T-helper 2 cell treated with Interferon-gamma antibody and Interleukin-4, amounts not matched to agents 5 μg/mL and 100 μg/mL, for 36 hours (primary cell): ENCODE measurements at regions not wholly inside any gene's neighbourhood (a gene's known extent, or its start where the extent isn't known, plus 50 kb on each side); places are given as distances from the start of the nearest gene placed in this dataset.
"Not testable (repeated sequence)": the region's sequence is repeated elsewhere in the genome, so short reads cannot be mapped to it uniquely, and the experiment has no call there.

ENCODE experiments used
- DNase-seq: peaks from one replicate; pipeline ENCODE4 v3.0.0; 2021; ENCODE audit warnings: low spot score
- H3K27ac Mint-ChIP-seq: one replicate; pipeline ENCODE4 v1.8.0; 2021; ENCODE audit warnings: mild to moderate bottlenecking, mixed read lengths
- H3K27me3 Mint-ChIP-seq: one replicate; pipeline ENCODE4 v1.8.0; 2021; ENCODE audit warnings: low read depth, mixed read lengths
- H3K36me3 Mint-ChIP-seq: one replicate; pipeline ENCODE4 v1.8.0; 2021; ENCODE audit warnings: low read depth, mixed read lengths
- H3K4me1 Mint-ChIP-seq: one replicate; pipeline ENCODE4 v1.8.0; 2021; ENCODE audit warnings: low read depth, mixed read lengths
- H3K4me3 Mint-ChIP-seq: one replicate; pipeline ENCODE4 v1.8.0; 2022; ENCODE audit warnings: mild to moderate bottlenecking, moderate library complexity, mixed read lengths
- H3K9me3 Mint-ChIP-seq: one replicate; pipeline ENCODE4 v1.8.0; 2021; ENCODE audit warnings: mixed read lengths

- Mint-ChIP-seq H3K27me3 (no peaks in the 10 kb centered on the region), H3K27ac (no peak overlapping the region), H3K4me3 (no peak overlapping the region), H3K4me1 (no peaks in the 10 kb centered on the region), H3K9me3 (peaks cover 10% of the 10 kb centered on the region), H3K36me3 (no peaks in the 10 kb centered on the region)
- DNase-seq, result no peak
Observed at GRCh38 chr6:164072240-164072666, 657.7 kb downstream of the QKI start.

- H3K36me3 Mint-ChIP-seq, result no peaks in the 10 kb centered on the region
- H3K27me3 Mint-ChIP-seq, result no peaks in the 10 kb centered on the region
- H3K4me3 Mint-ChIP-seq, result no peak overlapping the region
- DNase-seq, result no peak
- H3K9me3 Mint-ChIP-seq, result peaks cover 5% of the 10 kb centered on the region
- H3K4me1 Mint-ChIP-seq, result no peaks in the 10 kb centered on the region
- H3K27ac Mint-ChIP-seq, result no peak overlapping the region
Observed at GRCh38 chr6:164069350-164069990, 655.0 kb downstream of the QKI start.

GRCh38 chr6:164068527-164068926 lies 654.0 kb downstream of the QKI start:
- H3K4me3 Mint-ChIP-seq, result no peak overlapping the region
- no peaks in the 10 kb centered on the region for H3K27me3 Mint-ChIP-seq
- no peak for DNase-seq
- no peaks in the 10 kb centered on the region for H3K36me3 Mint-ChIP-seq
- H3K9me3 Mint-ChIP-seq, result peaks cover 5% of the 10 kb centered on the region
- no peaks in the 10 kb centered on the region for H3K4me1 Mint-ChIP-seq
- H3K27ac Mint-ChIP-seq, result no peak overlapping the region

- H3K4me3 Mint-ChIP-seq, result no peak overlapping the region
- no peaks in the 10 kb centered on the region for H3K4me1 Mint-ChIP-seq
- no peak for DNase-seq
- H3K9me3 Mint-ChIP-seq, result no peaks in the 10 kb centered on the region
- no peaks in the 10 kb centered on the region for H3K27me3 Mint-ChIP-seq
- H3K27ac Mint-ChIP-seq, result no peak overlapping the region
- no peaks in the 10 kb centered on the region for H3K36me3 Mint-ChIP-seq
Observed at GRCh38 chr6:164066766-164067165, 652.2 kb downstream of the QKI start.

- no peak overlapping the region for H3K27ac Mint-ChIP-seq
- H3K27me3 Mint-ChIP-seq, result no peaks in the 10 kb centered on the region
- H3K4me3 Mint-ChIP-seq, result no peak overlapping the region
- H3K4me1 Mint-ChIP-seq, result no peaks in the 10 kb centered on the region
- no peaks in the 10 kb centered on the region for H3K9me3 Mint-ChIP-seq
- H3K36me3 Mint-ChIP-seq, result no peaks in the 10 kb centered on the region
- DNase-seq, result no peak
Observed at GRCh38 chr6:164066335-164066734, 651.8 kb downstream of the QKI start.

GRCh38 chr6:164063346-164063745 lies 648.8 kb downstream of the QKI start:
- no peaks in the 10 kb centered on the region for H3K4me1 Mint-ChIP-seq
- H3K27me3 Mint-ChIP-seq, result no peaks in the 10 kb centered on the region
- H3K4me3 Mint-ChIP-seq, result no peak overlapping the region
- H3K9me3 Mint-ChIP-seq, result no peaks in the 10 kb centered on the region
- H3K36me3 Mint-ChIP-seq, result no peaks in the 10 kb centered on the region
- H3K27ac Mint-ChIP-seq, result no peak overlapping the region
- no peak for DNase-seq

- DNase-seq, result no peak
- no peak overlapping the region for H3K4me3 Mint-ChIP-seq
- no peaks in the 10 kb centered on the region for H3K9me3 Mint-ChIP-seq
- H3K27ac Mint-ChIP-seq, result no peak overlapping the region
- no peaks in the 10 kb centered on the region for H3K27me3 Mint-ChIP-seq
- no peaks in the 10 kb centered on the region for H3K4me1 Mint-ChIP-seq
- H3K36me3 Mint-ChIP-seq, result no peaks in the 10 kb centered on the region
Observed at GRCh38 chr6:164062872-164063271, 648.4 kb downstream of the QKI start.

GRCh38 chr6:164057876-164058275 lies 643.4 kb downstream of the QKI start:
- H3K36me3 Mint-ChIP-seq, result no peaks in the 10 kb centered on the region
- no peak overlapping the region for H3K27ac Mint-ChIP-seq
- no peaks in the 10 kb centered on the region for H3K4me1 Mint-ChIP-seq
- DNase-seq, result no peak
- no peak overlapping the region for H3K4me3 Mint-ChIP-seq
- H3K27me3 Mint-ChIP-seq, result no peaks in the 10 kb centered on the region
- H3K9me3 Mint-ChIP-seq, result no peaks in the 10 kb centered on the region

GRCh38 chr6:164051427-164051826 lies 636.9 kb downstream of the QKI start:
- Mint-ChIP-seq H3K27ac (no peak overlapping the region), H3K4me1 (no peaks in the 10 kb centered on the region), H3K4me3 (no peak overlapping the region), H3K36me3 (no peaks in the 10 kb centered on the region), H3K27me3 (no peaks in the 10 kb centered on the region), H3K9me3 (no peaks in the 10 kb centered on the region)
- DNase-seq, result no peak

- H3K4me1 Mint-ChIP-seq, result no peaks in the 10 kb centered on the region
- no peak for DNase-seq
- no peaks in the 10 kb centered on the region for H3K27me3 Mint-ChIP-seq
- H3K27ac Mint-ChIP-seq, result no peak overlapping the region
- no peak overlapping the region for H3K4me3 Mint-ChIP-seq
- H3K36me3 Mint-ChIP-seq, result no peaks in the 10 kb centered on the region
- H3K9me3 Mint-ChIP-seq, result no peaks in the 10 kb centered on the region
Observed at GRCh38 chr6:164049517-164049988, 635.0 kb downstream of the QKI start.

GRCh38 chr6:164048840-164049516 lies 634.5 kb downstream of the QKI start:
- no peaks in the 10 kb centered on the region for H3K4me1 Mint-ChIP-seq
- no peaks in the 10 kb centered on the region for H3K27me3 Mint-ChIP-seq
- no peaks in the 10 kb centered on the region for H3K9me3 Mint-ChIP-seq
- H3K27ac Mint-ChIP-seq, result no peak overlapping the region
- no peak for DNase-seq
- H3K36me3 Mint-ChIP-seq, result no peaks in the 10 kb centered on the region
- H3K4me3 Mint-ChIP-seq, result no peak overlapping the region

- no peak for DNase-seq
- no peak overlapping the region for H3K27ac Mint-ChIP-seq
- no peaks in the 10 kb centered on the region for H3K9me3 Mint-ChIP-seq
- H3K4me3 Mint-ChIP-seq, result no peak overlapping the region
- no peaks in the 10 kb centered on the region for H3K4me1 Mint-ChIP-seq
- no peaks in the 10 kb centered on the region for H3K27me3 Mint-ChIP-seq
- H3K36me3 Mint-ChIP-seq, result no peaks in the 10 kb centered on the region
Observed at GRCh38 chr6:164045082-164045481, 630.6 kb downstream of the QKI start.

- H3K36me3 Mint-ChIP-seq, H3K4me3 Mint-ChIP-seq, H3K4me1 Mint-ChIP-seq, DNase-seq, H3K27me3 Mint-ChIP-seq, H3K9me3 Mint-ChIP-seq, H3K27ac Mint-ChIP-seq: not testable (repeated sequence)
Observed at GRCh38 chr6:164043656-164044055, 629.1 kb downstream of the QKI start.

- no peak for DNase-seq
- no peaks in the 10 kb centered on the region for H3K36me3 Mint-ChIP-seq
- H3K27ac Mint-ChIP-seq, result no peak overlapping the region
- no peaks in the 10 kb centered on the region for H3K27me3 Mint-ChIP-seq
- H3K9me3 Mint-ChIP-seq, result no peaks in the 10 kb centered on the region
- H3K4me3 Mint-ChIP-seq, result no peak overlapping the region
- H3K4me1 Mint-ChIP-seq, result no peaks in the 10 kb centered on the region
Observed at GRCh38 chr6:164042212-164042611, 627.7 kb downstream of the QKI start.

- no peak for DNase-seq
Observed at GRCh38 chr6:164040994-164041393, 626.5 kb downstream of the QKI start.

More at GRCh38 chr6:164040994-164041393, 626.5 kb downstream of the QKI start:
- no peaks in the 10 kb centered on the region for H3K9me3 Mint-ChIP-seq
- H3K4me3 Mint-ChIP-seq, result no peak overlapping the region
- H3K27me3 Mint-ChIP-seq, result no peaks in the 10 kb centered on the region
- no peaks in the 10 kb centered on the region for H3K36me3 Mint-ChIP-seq
- H3K4me1 Mint-ChIP-seq, result no peaks in the 10 kb centered on the region
- no peak overlapping the region for H3K27ac Mint-ChIP-seq
